GM19238 (cell line): ENCODE measurements at regions not wholly inside any gene's neighbourhood (a gene's known extent, or its start where the extent isn't known, plus 50 kb on each side); places are given as distances from the start of the nearest gene placed in this dataset.

Experiments used
- DNase-seq: peaks from one replicate; pipeline ENCODE4 v3.0.0; 2011; ENCODE audit warnings: low spot score; ENCODE audit not compliant: insufficient read length

DNA sequence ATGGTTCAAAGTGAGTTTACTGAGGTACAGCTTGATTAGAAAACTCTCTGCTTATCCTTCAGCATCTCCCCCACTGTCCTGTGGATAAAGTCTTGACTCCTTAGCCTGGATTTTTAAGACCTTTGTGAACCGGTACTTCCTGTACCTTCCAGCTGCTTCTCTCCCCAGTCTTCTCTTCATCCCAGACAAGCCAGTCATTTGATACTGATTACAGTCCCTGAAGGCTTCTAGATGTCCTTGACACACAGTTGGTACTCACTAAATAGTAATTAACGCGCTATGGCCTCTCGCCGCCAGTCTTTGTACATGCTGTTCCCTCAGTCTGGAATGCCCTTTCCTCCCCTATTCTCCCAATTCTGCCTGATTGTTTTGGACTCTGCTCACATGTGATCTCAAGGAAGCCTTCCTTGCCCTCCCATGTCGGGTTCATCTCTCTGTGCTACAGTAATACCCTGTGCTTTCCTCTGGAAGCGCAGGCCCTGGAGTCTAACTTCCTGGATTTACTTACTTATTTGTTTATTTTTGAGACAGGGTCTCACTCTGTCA is 50.6 kb upstream of the PTGR2 start:
- no peak for DNase-seq

DNA sequence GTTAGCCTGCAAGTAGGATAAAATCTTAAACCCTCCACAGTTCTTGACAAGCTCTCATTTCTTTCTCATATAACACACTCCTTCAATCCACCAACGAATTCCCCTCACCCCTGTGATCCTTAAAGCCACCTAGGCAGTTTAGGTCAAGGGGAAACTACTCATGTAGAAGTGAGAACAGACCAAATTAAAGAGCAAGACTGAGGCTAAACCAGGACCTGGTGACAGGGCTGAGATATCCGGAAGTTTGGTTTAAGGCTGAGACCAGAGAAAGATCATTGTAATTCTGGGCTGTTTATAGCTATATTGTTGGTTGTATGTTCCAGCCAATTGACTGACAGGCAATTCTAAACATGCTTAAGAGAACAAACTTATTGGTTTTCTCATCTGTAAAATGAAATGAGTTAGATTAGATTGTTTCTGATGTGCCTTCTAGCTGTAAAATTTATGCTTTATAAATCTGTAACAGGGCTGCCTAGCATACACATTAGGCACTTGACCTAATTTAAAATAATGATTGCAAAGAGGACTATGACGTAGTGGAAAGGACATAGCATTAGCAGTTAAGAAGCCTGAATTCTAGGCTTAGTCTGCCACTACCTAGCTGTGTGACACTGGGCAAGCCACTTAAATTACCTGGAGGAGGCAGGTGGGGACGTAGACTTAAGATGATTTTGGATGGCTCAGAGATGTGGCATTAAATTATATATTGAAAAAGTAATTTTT is 53.9 kb upstream of the PTGR2 start:
- DNase-seq, result no peak

DNA sequence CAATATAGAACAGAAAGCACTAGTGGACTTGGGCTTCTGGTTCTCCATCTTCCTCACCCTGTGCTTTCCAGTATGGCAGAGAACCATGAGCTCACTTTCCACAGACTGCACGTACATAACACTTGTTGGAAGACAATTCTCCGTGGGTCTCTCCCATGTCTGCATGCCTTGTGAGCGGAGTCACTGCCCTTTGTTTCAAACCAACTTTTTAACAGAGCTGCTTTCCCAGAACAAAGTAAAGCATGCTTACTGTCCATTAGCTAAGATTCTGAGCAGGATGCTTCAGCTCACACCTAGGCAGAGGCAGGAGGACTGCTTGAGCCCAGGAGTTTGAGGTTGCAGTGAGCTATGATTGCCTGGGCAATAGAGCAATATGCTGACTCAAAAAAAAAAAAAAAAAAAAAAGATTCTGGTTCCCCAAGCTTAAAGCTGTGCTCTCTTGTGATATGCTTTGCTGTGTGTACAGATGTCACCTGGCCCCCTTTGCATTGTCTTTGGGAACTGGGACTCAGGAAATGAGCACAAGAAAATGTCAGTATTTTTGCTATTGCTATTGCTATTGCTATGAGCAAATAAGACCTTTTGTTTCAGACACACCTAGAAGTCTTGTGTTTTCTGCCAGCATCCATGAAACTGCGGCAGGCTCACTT is 54.6 kb upstream of the PTGR2 start:
- no peak for DNase-seq

DNA sequence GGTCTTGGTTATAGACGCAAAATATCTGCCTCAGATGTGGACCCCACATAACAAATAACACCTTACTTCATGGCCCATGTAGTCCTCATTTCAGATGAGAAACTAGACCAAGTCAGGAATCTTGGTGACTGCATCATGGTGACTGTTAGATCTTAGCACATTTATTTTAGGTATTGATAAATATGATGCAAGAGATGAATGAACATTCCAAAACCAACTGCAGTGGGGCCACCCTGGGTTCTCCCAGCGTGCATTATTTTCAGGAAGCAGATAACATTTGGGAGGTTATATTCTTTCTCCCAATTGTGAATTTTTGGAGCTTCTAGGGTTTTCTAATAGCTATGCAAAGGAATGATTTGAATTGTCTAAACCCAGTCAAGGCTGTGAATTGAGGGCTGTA is 55.2 kb upstream of the PTGR2 start:
- no peak for DNase-seq

DNA sequence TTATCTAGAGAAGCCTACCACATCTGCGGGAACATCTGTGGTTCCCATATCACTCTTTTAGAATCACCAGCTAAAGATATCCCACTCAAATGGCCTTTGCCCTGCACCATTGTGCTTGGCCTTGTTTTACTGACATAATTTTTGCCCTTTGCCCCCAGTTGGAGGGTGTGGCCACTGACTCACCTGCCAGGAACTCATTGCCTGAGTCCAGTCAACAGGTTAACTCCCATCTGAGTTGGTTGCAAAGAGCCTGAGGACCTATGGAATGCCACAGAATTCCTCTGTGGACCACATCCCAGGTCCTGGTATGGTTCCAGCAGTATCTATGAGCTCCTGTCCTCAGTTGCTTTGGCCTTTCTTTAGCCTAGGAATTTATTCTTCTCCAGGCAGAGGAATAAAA is 55.7 kb upstream of the PTGR2 start:
- DNase-seq, result no peak

- no peak for DNase-seq
Observed at GRCh38 chr14:73795466-73795865, 56.2 kb upstream of the PTGR2 start.

DNA sequence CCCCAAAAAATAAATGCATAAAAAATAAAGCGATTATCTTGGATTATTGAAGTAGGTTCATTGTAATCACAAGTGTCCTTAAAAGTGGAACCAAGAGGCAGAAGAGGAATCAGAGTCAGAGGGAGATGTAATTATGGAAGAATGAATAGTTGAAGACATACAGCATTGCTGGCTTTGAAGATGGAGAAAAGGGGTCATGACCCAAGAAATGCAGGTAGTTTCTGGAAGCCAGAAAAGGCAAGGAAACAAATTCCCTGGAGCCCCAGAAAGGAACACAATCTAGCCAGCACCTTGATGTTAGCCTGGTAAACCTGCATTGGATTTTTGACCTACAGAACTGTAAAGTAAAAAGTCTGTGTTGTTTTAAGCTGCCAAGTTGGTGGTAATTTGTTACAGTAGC is 57.5 kb upstream of the PTGR2 start:
- no peak for DNase-seq

- no peak for DNase-seq
Observed at GRCh38 chr14:73792481-73792880, 59.1 kb upstream of the PTGR2 start.

DNA sequence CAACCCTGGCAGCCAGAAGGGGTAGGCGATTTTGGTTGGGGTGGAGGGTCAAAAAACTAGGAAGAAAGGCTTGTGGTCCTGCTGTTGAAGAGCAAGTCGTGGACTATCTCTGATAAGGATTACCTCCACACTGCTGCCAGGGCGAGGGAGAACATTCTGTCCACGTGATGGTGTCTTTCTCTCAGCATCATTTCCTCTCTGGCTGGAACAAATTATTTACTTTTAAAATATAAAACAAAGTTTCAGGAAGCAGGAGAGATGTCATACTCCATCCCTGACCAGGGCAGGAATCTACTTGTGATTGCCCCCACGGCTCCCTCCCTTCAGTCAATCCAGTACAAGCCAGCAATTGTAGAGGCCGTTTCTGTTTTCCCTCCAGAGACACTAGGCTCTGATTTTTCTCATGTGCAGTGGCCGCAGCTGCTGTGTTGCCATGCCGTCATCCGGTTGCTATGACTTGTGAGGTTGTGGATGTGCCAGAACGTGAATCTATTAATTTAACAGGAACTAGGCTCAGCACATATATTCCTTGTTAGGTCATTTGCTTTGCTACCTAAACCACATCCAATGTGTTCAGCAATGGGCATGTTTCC is 61.5 kb upstream of the PTGR2 start:
- DNase-seq, result no peak

GRCh38 chr14:73788701-73789551 is 62.7 kb upstream of the PTGR2 start:
- DNase-seq, result no peak

DNA sequence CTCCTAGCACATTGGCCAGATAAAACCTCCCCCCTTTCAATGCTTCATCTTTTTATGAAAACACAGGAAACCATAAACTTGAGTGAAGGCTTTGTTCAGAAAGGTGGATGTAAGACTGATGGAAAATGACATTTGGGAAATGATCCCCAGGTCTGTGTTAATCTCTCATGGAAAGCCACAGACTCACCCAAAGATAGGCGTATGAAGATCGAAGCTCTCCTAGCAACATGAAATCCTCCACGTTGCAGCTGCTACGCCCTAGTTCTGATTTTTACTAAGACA is 63.4 kb upstream of the PTGR2 start:
- no peak for DNase-seq

DNA sequence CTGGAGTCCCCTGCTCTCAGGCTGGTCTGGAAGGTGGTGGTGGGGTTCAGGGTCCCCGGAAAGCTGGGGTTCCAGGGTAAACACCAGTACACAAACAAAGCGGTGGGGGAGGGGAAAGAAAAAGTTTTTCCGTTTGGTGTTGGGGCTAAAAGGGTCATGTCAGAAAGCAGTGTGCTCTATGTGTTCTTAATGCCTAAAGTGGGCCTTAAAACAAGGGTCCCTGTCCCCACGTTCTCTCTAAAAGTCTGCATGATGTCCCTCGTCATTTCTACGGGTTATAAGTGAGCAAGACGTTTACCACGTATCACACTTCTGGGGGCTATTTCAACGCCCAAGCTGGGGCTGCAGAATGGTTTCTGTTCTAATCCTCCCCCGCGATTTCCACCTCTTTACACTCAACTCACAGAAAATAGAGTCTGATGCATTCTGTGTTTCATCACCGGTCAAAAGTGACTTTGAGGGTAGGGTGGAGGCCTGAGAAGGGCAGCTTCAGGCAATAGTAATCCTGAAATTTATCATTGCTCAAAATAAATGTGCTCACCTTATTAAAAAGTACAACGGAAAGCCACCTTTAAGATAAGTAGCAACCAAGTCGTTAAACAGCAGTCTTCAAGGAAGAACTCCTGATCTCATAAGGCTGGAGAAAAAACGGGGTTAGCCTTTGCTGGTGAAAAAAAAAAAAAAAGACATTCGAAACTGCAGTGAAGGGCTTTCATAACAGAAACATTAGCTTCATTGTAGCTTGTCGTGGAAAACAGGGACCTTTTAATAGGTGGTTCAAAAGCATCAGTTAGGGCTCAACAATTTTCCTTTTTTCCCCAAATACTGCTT is 63.9 kb upstream of the PTGR2 start:
- DNase-seq, result no peak

- no peak for DNase-seq
Observed at GRCh38 chr14:73786636-73787485, 64.8 kb upstream of the PTGR2 start.

DNA sequence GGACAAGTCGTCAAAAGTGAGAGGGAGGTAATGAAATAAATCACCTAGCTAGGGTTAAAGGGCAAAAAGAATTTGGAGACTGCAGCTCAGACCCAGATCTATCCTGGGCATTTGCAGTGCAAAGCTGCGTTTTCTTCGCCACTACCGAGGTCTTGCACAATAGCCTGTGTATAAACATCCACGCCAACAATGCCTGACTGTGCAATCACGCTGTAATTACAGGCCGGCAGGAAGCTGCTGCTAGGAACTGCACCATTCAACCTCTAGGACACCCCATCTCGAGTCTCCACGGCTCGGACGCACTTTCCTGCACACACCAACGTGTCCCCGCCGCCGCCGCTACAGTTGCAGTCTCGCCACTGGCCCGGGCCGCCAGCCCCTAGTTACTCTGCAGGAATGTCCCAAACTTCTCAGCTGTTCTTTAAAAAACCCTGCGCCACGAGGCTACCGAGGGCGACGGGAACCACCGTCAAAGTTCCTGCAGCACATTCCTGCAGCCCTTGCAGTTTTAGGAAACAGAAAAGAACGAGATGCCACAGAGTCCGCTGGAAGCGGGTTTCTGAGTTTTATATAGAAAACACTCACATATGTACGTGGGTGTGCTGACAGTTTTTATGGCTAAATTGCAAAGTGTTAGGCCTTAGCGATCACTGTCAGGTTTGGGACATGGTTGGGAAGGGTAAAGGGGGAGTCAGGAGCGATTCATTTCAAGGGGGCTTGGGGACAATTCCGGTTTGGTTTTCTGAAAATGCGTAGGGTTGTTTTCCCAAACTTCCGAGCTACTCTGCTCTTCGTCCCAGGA is 65.6 kb upstream of the PTGR2 start:
- no peak for DNase-seq

GRCh38 chr14:73785336-73785833 is 66.2 kb upstream of the PTGR2 start:
- no peak for DNase-seq

- DNase-seq, result no peak
Observed at GRCh38 chr14:73784988-73785313, 66.7 kb upstream of the PTGR2 start.

GRCh38 chr14:73784181-73784987 is 67.2 kb upstream of the PTGR2 start:
- no peak for DNase-seq

- no peak for DNase-seq
Observed at GRCh38 chr14:73783107-73783727, 68.4 kb upstream of the PTGR2 start.
